Progenitor cell of endocrine pancreas (in vitro differentiated cells): ENCODE measurements at regions not wholly inside any gene's neighbourhood (a gene's known extent, or its start where the extent isn't known, plus 50 kb on each side); places are given as distances from the start of the nearest gene placed in this dataset.

Experiments
- DNase-seq: peaks from one replicate; pipeline ENCODE4 v3.0.0; 2021; ENCODE audit warnings: low spot score; ENCODE audit not compliant: unreplicated experiment
- H3K27ac Mint-ChIP-seq: 2 replicates; pipeline ENCODE4 v1.8.0; 2021; ENCODE audit warnings: mild to moderate bottlenecking, moderate library complexity, mixed read lengths
- H3K27me3 Mint-ChIP-seq: 2 replicates; pipeline ENCODE4 v1.8.0; 2021; ENCODE audit warnings: mixed read lengths
- H3K36me3 Mint-ChIP-seq: 2 replicates; pipeline ENCODE4 v1.8.0; 2022; ENCODE audit warnings: mixed read lengths; ENCODE audit not compliant: insufficient read depth
- H3K4me1 Mint-ChIP-seq: 2 replicates; pipeline ENCODE4 v1.8.0; 2021; ENCODE audit warnings: low read depth, mixed read lengths
- H3K4me3 Mint-ChIP-seq: 2 replicates; pipeline ENCODE4 v1.8.0; 2021; ENCODE audit warnings: low read depth, mild to moderate bottlenecking, moderate library complexity, mixed read lengths
- H3K9me3 Mint-ChIP-seq: 2 replicates; pipeline ENCODE4 v1.8.0; 2021; ENCODE audit warnings: low read depth, mixed read lengths
- TF ChIP-seq, protein P1 (sequence below): fragments of 200-600 bp; sonication (generic); IDR thresholded peaks from one replicate; pipeline ENCODE4 v1.5.0; 2021; ENCODE audit warnings: antibody characterized with exemption, mild to moderate bottlenecking; ENCODE audit not compliant: unreplicated experiment

DNA sequence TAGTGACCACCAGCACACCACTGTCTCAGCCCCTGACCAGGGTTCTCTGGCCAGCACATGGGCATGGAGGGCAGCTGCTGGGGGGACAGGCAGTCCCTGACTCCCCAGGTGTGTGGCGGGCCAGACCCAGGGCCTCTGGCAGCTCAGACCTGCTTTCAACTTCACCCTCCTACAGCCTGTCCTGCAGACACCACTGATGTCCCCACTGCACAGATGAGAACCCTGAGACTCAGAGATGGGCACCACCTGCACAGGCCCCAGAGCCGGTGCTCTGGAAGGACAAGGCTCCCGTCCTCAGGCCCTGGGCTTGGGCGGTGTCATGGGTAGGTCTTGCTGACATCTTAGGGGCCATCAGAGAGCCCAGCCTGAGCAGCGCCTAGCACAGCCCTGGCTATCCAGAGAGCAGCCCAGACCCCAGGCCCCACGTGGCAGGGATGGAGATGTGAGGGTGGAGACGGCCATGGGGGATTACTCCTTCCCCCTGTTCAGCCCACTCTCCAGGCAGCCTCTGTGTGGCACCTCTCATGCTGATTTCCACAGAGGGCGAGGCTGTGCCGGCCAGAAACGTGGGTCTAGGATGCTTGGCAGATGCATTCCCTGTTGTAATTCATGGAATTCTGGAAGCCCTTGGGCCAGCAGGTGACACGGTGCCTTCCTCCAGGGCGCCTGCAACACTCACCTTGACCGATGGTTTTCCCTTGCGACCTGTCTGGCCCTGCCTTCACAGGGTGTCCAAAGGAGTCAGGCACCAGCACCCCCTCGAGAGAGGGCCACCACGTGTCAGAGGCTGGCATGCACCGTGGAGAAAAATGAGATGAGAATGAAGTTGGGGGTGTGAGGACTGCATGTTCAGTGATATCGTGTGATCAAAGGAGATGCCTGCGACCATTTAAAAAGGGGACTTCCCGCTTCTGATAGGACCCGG lies 61.2 kb upstream of the GLI2 start:
- DNase-seq = no peak
- Mint-ChIP-seq H3K36me3 (no peaks in the 10 kb centered on the region), H3K4me1 (peaks cover 1% of the 10 kb centered on the region), H3K27me3 (peaks cover 64% of the 10 kb centered on the region), H3K4me3 (no peak overlapping the region), H3K27ac (no peak overlapping the region), H3K9me3 (no peaks in the 10 kb centered on the region)
- TF ChIP-seq, protein P1, sequence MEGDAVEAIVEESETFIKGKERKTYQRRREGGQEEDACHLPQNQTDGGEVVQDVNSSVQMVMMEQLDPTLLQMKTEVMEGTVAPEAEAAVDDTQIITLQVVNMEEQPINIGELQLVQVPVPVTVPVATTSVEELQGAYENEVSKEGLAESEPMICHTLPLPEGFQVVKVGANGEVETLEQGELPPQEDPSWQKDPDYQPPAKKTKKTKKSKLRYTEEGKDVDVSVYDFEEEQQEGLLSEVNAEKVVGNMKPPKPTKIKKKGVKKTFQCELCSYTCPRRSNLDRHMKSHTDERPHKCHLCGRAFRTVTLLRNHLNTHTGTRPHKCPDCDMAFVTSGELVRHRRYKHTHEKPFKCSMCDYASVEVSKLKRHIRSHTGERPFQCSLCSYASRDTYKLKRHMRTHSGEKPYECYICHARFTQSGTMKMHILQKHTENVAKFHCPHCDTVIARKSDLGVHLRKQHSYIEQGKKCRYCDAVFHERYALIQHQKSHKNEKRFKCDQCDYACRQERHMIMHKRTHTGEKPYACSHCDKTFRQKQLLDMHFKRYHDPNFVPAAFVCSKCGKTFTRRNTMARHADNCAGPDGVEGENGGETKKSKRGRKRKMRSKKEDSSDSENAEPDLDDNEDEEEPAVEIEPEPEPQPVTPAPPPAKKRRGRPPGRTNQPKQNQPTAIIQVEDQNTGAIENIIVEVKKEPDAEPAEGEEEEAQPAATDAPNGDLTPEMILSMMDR = no peak

DNA sequence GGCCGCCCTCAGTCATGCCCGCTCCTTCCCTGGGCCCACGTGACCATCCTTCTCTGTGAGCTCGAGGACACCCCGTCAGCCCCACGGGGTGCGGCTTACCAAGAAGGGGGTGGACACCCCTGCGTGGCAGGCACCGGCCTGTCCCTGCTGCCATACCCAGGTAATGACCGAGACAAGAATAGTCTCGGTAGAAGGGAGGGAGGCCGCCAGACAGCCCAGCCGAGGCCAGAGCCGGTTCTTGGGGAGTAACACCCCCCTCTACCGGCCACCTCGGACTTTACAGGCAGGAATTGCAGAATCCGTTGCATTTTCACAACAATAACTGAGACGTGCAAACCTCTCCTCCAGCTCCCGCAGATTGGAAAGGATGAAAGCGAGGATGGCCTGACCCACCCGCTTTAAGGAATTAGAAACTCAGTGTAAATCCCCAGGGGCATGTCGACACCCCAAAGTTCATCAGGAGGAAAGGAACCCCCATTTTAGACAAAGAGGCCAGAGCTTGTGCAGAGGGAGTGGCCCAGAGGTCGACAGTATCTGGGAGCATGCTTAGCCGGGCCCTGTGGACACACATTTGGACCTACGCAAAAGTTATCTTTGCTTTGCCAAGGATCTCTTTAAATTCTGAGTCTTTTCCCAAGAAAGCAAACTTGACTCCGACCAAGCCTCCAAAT lies 60.1 kb upstream of the GLI2 start:
- Mint-ChIP-seq H3K9me3 (no peaks in the 10 kb centered on the region), H3K36me3 (no peaks in the 10 kb centered on the region), H3K4me3 (no peak overlapping the region), H3K27me3 (peaks cover 59% of the 10 kb centered on the region), H3K27ac (no peak overlapping the region), H3K4me1 (no peaks in the 10 kb centered on the region)
- TF ChIP-seq, protein P1 = peak; percentile 78
- DNase-seq = peak; percentile 67

DNA sequence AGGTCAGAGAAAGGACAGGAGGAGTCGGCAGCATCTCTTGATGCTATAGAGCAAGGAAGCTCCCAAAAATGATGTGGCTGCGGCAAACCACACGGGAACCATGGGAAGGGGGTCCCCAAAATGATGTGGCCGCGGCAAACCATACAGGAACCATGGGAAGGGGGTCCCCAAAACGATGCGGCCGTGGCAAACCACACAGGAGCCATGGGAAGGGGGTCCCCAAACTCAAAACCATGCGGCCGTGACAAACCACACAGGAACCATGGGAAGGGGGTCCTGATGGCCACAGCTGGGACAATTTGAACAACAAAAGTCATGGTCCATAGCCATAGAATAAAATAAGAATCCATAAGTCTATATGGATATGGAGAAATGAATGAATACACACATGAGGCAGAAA lies 58.4 kb upstream of the GLI2 start:
- no peak overlapping the region for H3K4me3 Mint-ChIP-seq
- TF ChIP-seq, protein P1 = no peak
- no peaks in the 10 kb centered on the region for H3K36me3 Mint-ChIP-seq
- peaks cover 60% of the 10 kb centered on the region for H3K27me3 Mint-ChIP-seq
- no peaks in the 10 kb centered on the region for H3K4me1 Mint-ChIP-seq
- no peaks in the 10 kb centered on the region for H3K9me3 Mint-ChIP-seq
- no peak for DNase-seq
- no peak overlapping the region for H3K27ac Mint-ChIP-seq

DNA sequence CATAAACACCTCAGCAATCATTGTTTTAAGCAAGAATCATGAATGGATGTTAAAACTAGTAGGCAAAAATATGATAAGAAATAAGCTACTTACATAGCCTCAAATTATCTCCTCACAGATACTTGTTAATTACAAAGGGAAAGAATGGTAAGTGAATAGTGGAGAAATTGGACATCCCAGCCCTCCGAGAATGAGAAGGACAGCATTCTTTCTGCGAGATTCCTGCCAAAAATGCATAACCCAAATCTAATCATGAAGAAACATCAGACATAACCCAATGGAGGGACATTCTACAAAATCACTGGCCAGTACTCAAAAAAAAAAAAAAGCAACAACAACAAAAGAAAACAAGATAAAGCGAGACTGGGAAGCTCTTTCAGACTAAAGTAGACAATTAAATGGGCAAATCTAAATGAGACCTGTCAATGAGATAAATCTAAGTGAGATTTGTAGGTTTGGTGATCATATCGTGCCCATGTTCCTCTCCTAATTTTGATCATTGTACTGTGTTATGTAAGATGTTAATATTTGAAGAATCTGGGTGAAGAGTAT lies 57.9 kb upstream of the GLI2 start:
- no peak overlapping the region for H3K27ac Mint-ChIP-seq
- TF ChIP-seq, protein P1 = no peak
- H3K27me3 Mint-ChIP-seq = peaks cover 56% of the 10 kb centered on the region
- DNase-seq = no peak
- no peak overlapping the region for H3K4me3 Mint-ChIP-seq
- no peaks in the 10 kb centered on the region for H3K4me1 Mint-ChIP-seq
- H3K36me3 Mint-ChIP-seq = no peaks in the 10 kb centered on the region
- no peaks in the 10 kb centered on the region for H3K9me3 Mint-ChIP-seq

DNA sequence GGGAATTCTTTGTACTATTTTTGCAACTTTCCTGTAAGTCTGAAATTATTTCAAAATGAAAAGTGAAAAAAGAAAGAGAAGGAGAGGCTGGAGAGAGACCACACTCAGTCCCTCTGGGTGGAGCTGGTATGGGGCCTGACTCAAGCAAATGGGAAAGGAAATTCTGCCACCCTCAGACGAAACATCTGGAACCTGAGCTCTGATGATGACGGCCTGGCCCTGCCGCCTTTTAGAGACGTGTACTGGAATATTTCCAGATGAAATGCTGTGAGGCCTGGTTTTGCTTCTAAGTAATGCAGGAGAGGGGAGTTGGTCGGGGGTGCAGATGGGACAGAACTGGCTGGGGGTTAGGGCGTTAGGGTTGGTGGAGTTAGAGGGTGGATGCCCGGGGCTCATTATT lies 57.4 kb upstream of the GLI2 start:
- H3K9me3 Mint-ChIP-seq = no peaks in the 10 kb centered on the region
- TF ChIP-seq, protein P1 = no peak

More for the DNA sequence above, 57.4 kb upstream of the GLI2 start:
- Mint-ChIP-seq H3K36me3 (no peaks in the 10 kb centered on the region), H3K27ac (no peak overlapping the region), H3K27me3 (peaks cover 61% of the 10 kb centered on the region), H3K4me1 (no peaks in the 10 kb centered on the region), H3K4me3 (no peak overlapping the region)
- no peak for DNase-seq
